Right lobe of liver (tissue), 4 donors: ENCODE measurements at regions not wholly inside any gene's neighbourhood (a gene's known extent, or its start where the extent isn't known, plus 50 kb on each side); places are given as distances from the start of the nearest gene placed in this dataset.

ENCODE experiments used
- CTCF ChIP-seq, 4 donors: fragments of 200-600 bp in 3 of 4; fragments of 450-650 bp in 1 of 4; IDR thresholded peaks; one replicate each; pipeline versions ENCODE4 v1.5.1 to v1.8.0; 2016 to 2022; ENCODE audit warnings: antibody characterized with exemption in 4 of 4, mild to moderate bottlenecking in 2 of 4
- POLR2A ChIP-seq: fragments of 450-650 bp; IDR thresholded peaks from one replicate; pipeline ENCODE4 v1.6.1; 2017; ENCODE audit warnings: antibody characterized with exemption, mild to moderate bottlenecking
- donor health status: DM: no; HTN: no; CAD: no.
- donor health status: DM: no; HTN: no; CAD: no.
- donor health status: DM: no; HTN: yes; CAD: no.

GRCh38 chr12:131409211-131409610 is 301.7 kb upstream of the SFSWAP start:
- no peak for TF ChIP-seq CTCF (IDR thresholded peaks at IDR 0.05)
- no peak for TF ChIP-seq POLR2A
